ENCODE measurements at regions not wholly inside any gene's neighbourhood (a gene's known extent, or its start where the extent isn't known, plus 50 kb on each side); places are given as distances from the start of the nearest gene placed in this dataset.

DNA sequence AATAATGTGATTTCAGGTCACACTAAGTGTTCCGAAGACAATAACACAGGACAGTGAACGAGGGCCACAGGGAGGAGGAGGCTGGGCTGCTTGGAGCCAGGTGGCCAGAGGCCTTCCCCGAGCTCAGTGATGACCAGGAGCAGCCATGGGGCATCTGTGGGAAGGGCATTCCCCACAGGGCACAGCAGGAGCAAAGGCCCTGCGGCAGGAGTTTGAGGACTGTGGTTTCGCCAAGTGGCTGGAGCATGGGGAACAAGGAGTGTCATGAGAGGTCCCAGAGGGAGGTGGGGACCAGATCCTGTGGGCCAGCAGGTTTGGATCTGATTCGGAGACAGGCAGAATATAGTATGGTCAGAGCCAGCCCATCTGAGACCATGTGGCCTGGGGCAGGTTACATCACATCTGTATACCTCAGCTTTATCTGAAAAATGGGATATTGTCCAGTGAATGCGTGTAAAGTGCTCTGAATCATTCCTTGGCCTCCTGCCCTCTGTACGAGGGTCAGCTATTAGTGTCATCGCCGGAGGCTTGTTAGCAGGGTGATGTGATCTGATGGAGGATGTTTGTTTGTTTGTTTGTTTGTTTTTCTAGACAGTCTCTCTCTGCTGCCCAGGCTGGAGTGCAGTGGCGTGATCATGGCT, 176.8 kb downstream of the KATNIP start:
- no peak overlapping the region for H3K9ac ChIP-seq (ENCODE audit: low read depth, low read length)
- H3K27me3 ChIP-seq (ENCODE audit: control insufficient read depth, insufficient read depth, low read length), result no peaks in the 10 kb centered on the region
- H3K27ac ChIP-seq (ENCODE audit: low read depth, low read length), result no peak overlapping the region
- H3K36me3 ChIP-seq (ENCODE audit: control insufficient read depth, insufficient read depth, low read length), result peaks cover 7% of the 10 kb centered on the region; the same call in 1 of the 2 replicates
- no peak overlapping the region for H3K4me3 ChIP-seq (ENCODE audit: low read depth, low read length)
- H3K9me3 ChIP-seq (ENCODE audit: control insufficient read depth, insufficient read depth, low read length), result no peaks in the 10 kb centered on the region
- H3K4me1 ChIP-seq (ENCODE audit: control insufficient read depth, insufficient read depth, low read length), result no peaks in the 10 kb centered on the region

GRCh38 chr16:27727941-27728340, 178.0 kb downstream of the KATNIP start:
- Histone ChIP-seq H3K9me3 (ENCODE audit: control insufficient read depth, insufficient read depth, low read length) (no peaks in the 10 kb centered on the region), H3K27me3 (ENCODE audit: control insufficient read depth, insufficient read depth, low read length) (no peaks in the 10 kb centered on the region), H3K4me1 (ENCODE audit: control insufficient read depth, insufficient read depth, low read length) (no peaks in the 10 kb centered on the region), H3K9ac (ENCODE audit: low read depth, low read length) (no peak overlapping the region), H3K27ac (ENCODE audit: low read depth, low read length) (no peak overlapping the region), H3K36me3 (ENCODE audit: control insufficient read depth, insufficient read depth, low read length) (no peaks in the 10 kb centered on the region), H3K4me3 (ENCODE audit: low read depth, low read length) (no peak overlapping the region)

DNA sequence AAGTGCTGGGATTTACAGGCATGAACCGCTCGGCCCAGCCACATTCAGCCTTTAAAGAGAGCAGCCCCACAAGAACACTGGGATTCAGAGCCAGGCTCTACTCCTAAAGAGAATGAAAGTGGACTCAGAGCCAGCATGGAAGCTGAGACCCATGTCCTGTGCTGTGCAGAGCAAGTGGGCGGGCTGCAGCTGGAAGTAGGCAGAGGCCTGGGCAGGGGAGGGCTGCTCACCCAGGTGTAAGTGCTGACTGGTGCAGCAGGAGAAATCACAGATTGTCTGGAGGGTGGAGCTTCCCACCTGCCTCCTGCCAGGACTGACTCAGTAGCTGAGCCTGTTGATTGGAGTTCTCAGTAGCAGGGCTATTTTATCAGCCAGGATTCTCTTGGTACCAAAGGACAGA, 178.7 kb downstream of the KATNIP start:
- no peaks in the 10 kb centered on the region for H3K27me3 ChIP-seq (ENCODE audit: control insufficient read depth, insufficient read depth, low read length)
- H3K4me1 ChIP-seq (ENCODE audit: control insufficient read depth, insufficient read depth, low read length), result no peaks in the 10 kb centered on the region
- no peaks in the 10 kb centered on the region for H3K36me3 ChIP-seq (ENCODE audit: control insufficient read depth, insufficient read depth, low read length)
- no peak overlapping the region for H3K4me3 ChIP-seq (ENCODE audit: low read depth, low read length)
- H3K9ac ChIP-seq (ENCODE audit: low read depth, low read length), result no peak overlapping the region
- H3K27ac ChIP-seq (ENCODE audit: low read depth, low read length), result no peak overlapping the region
- no peaks in the 10 kb centered on the region for H3K9me3 ChIP-seq (ENCODE audit: control insufficient read depth, insufficient read depth, low read length)

DNA sequence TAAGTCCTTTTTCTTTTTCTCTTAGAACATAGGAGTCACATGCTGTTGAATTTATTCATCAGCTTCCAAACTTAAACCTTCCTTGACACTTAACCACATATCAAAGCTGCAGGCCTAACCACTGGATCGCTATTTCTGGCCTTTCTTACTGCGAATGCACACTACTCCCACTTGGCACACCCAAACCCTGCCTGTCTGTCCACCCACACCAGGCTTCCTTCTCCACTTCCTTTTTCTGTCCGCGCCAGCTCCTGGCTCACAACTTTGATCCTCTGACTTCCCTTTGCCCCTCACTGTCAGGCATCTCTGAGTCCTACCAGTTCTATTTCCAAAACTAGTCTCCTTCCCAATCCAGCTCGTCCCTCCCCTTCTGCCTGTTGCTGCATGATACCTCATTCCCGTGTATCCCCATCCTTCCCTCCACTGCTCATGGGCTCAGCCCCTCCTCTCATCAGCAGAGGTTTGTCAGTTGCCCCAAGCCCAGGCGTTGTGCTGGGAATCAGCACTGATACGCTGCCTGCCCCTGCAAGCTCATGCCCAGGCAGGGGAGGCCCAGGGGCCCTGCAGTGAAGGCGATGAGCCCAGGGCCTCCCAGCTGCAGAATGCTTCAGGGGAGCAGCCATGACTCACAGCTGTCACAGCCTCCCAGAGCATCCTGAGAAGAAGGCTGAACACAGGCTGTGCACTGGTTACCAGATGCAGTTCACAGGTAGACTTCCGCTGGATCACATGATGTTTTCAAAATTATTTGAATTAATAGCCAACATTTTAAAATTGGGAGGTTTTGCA, 179.8 kb downstream of the KATNIP start:
- no peaks in the 10 kb centered on the region for H3K27me3 ChIP-seq (ENCODE audit: control insufficient read depth, insufficient read depth, low read length)
- no peaks in the 10 kb centered on the region for H3K36me3 ChIP-seq (ENCODE audit: control insufficient read depth, insufficient read depth, low read length)
- no peaks in the 10 kb centered on the region for H3K4me1 ChIP-seq (ENCODE audit: control insufficient read depth, insufficient read depth, low read length)
- no peak overlapping the region for H3K9ac ChIP-seq (ENCODE audit: low read depth, low read length)
- H3K4me3 ChIP-seq (ENCODE audit: low read depth, low read length), result no peak overlapping the region
- H3K27ac ChIP-seq (ENCODE audit: low read depth, low read length), result no peak overlapping the region
- no peaks in the 10 kb centered on the region for H3K9me3 ChIP-seq (ENCODE audit: control insufficient read depth, insufficient read depth, low read length)

DNA sequence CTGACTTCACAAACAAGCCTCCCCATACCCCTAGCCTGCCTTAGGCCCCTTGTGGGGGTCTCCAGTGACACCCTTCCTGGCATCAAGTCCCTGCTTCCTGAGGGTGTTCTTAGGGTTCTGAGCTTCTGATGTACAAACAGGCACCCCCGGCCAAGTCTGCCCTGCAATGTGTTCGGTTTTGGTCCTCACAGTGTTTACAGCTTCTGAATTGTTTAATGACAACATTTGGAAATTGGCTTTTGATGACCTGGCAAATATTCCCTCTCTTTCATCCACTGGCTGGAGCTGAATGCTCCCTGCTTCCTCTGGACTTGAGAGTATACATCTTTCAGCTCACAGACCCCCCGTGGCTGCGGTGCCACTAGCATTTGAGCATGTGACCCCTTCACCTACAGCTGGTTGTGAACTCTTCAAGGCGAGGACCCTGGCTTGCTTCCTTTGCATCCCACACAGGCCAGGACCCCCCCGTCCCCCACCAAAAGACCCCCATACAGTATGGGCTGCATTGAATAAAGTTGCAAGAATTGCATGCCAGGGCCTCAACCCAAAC, 180.8 kb downstream of the KATNIP start:
- H3K36me3 ChIP-seq (ENCODE audit: control insufficient read depth, insufficient read depth, low read length), result no peaks in the 10 kb centered on the region
- H3K9me3 ChIP-seq (ENCODE audit: control insufficient read depth, insufficient read depth, low read length), result no peaks in the 10 kb centered on the region
- no peak overlapping the region for H3K27ac ChIP-seq (ENCODE audit: low read depth, low read length)
- no peak overlapping the region for H3K9ac ChIP-seq (ENCODE audit: low read depth, low read length)
- no peaks in the 10 kb centered on the region for H3K27me3 ChIP-seq (ENCODE audit: control insufficient read depth, insufficient read depth, low read length)
- no peaks in the 10 kb centered on the region for H3K4me1 ChIP-seq (ENCODE audit: control insufficient read depth, insufficient read depth, low read length)
- H3K4me3 ChIP-seq (ENCODE audit: low read depth, low read length), result no peak overlapping the region

GRCh38 chr16:27735031-27735430, 185.1 kb downstream of the KATNIP start:
- no peaks in the 10 kb centered on the region for H3K36me3 ChIP-seq (ENCODE audit: control insufficient read depth, insufficient read depth, low read length)
- no peak overlapping the region for H3K4me3 ChIP-seq (ENCODE audit: low read depth, low read length)
- H3K4me1 ChIP-seq (ENCODE audit: control insufficient read depth, insufficient read depth, low read length), result no peaks in the 10 kb centered on the region
- H3K9me3 ChIP-seq (ENCODE audit: control insufficient read depth, insufficient read depth, low read length), result no peaks in the 10 kb centered on the region
- no peaks in the 10 kb centered on the region for H3K27me3 ChIP-seq (ENCODE audit: control insufficient read depth, insufficient read depth, low read length)
- H3K9ac ChIP-seq (ENCODE audit: low read depth, low read length), result no peak overlapping the region
- no peak overlapping the region for H3K27ac ChIP-seq (ENCODE audit: low read depth, low read length)

DNA sequence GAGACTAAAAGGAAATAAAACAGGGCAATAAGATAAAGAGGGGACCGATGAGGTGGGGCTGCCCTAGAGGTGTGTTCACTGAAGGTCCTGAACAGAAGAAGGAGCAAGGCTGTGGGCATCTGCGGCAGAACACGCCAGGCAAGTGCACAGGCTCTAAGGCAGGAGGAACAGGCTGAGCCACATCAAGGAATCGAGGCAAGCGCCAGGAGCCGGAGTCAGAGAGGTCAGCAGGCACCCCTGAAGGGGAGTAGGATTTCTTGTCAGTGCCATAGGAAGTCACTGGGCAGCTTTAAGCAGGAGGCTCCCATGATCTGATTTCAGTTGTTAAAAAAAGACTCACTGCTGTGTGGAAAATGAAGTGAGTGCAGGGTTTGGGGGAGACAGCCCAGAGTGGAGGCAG, 186.5 kb downstream of the KATNIP start:
- Histone ChIP-seq H3K4me3 (ENCODE audit: low read depth, low read length) (no peak overlapping the region), H3K4me1 (ENCODE audit: control insufficient read depth, insufficient read depth, low read length) (no peaks in the 10 kb centered on the region), H3K9ac (ENCODE audit: low read depth, low read length) (no peak overlapping the region), H3K36me3 (ENCODE audit: control insufficient read depth, insufficient read depth, low read length) (no peaks in the 10 kb centered on the region), H3K27ac (ENCODE audit: low read depth, low read length) (no peak overlapping the region), H3K27me3 (ENCODE audit: control insufficient read depth, insufficient read depth, low read length) (no peaks in the 10 kb centered on the region), H3K9me3 (ENCODE audit: control insufficient read depth, insufficient read depth, low read length) (no peaks in the 10 kb centered on the region)

GRCh38 chr16:27737513-27737912, 187.6 kb downstream of the KATNIP start:
- no peak overlapping the region for H3K27ac ChIP-seq (ENCODE audit: low read depth, low read length)
- no peaks in the 10 kb centered on the region for H3K27me3 ChIP-seq (ENCODE audit: control insufficient read depth, insufficient read depth, low read length)
- H3K9me3 ChIP-seq (ENCODE audit: control insufficient read depth, insufficient read depth, low read length), result no peaks in the 10 kb centered on the region
- no peak overlapping the region for H3K4me3 ChIP-seq (ENCODE audit: low read depth, low read length)
- no peaks in the 10 kb centered on the region for H3K4me1 ChIP-seq (ENCODE audit: control insufficient read depth, insufficient read depth, low read length)
- no peaks in the 10 kb centered on the region for H3K36me3 ChIP-seq (ENCODE audit: control insufficient read depth, insufficient read depth, low read length)
- H3K9ac ChIP-seq (ENCODE audit: low read depth, low read length), result no peak overlapping the region
